HG03280 (cell line): ENCODE measurements at regions not wholly inside any gene's neighbourhood (a gene's known extent, or its start where the extent isn't known, plus 50 kb on each side); places are given as distances from the start of the nearest gene placed in this dataset.
"Not testable (repeated sequence)": the region's sequence is repeated elsewhere in the genome, so short reads cannot be mapped to it uniquely, and the experiment has no call there.

Source experiments
- ATAC-seq: cut with Tn5 transposase; IDR thresholded peaks from one replicate; pipeline ENCODE4 v1.9.1; 2021; ENCODE audit warnings: mild to moderate bottlenecking, moderate library complexity; ENCODE audit not compliant: unreplicated experiment

- no peak for ATAC-seq
Measured at GRCh38 chr13:87975035-87975434, 303.9 kb downstream of the SLITRK5 start.

- not testable (repeated sequence) for ATAC-seq
Measured at GRCh38 chr13:87976650-87977049, 305.5 kb downstream of the SLITRK5 start.

GRCh38 chr13:87981416-87981815 is 310.2 kb downstream of the SLITRK5 start:
- no peak for ATAC-seq

GRCh38 chr13:87982400-87982799 is 311.2 kb downstream of the SLITRK5 start:
- ATAC-seq = no peak

GRCh38 chr13:87986639-87987250 is 315.6 kb downstream of the SLITRK5 start:
- ATAC-seq = no peak

- no peak for ATAC-seq
Measured at GRCh38 chr13:87998081-87998480, 326.9 kb downstream of the SLITRK5 start.

GRCh38 chr13:87999240-87999700 is 328.1 kb downstream of the SLITRK5 start:
- no peak for ATAC-seq

GRCh38 chr13:87999788-88000187 is 328.6 kb downstream of the SLITRK5 start:
- ATAC-seq = no peak

- ATAC-seq = no peak
Measured at GRCh38 chr13:88000239-88000638, 329.1 kb downstream of the SLITRK5 start.

- no peak for ATAC-seq
Measured at GRCh38 chr13:88000787-88001186, 329.6 kb downstream of the SLITRK5 start.

- no peak for ATAC-seq
Measured at GRCh38 chr13:88005188-88005587, 334.0 kb downstream of the SLITRK5 start.

GRCh38 chr13:88014527-88014926 is 343.4 kb downstream of the SLITRK5 start:
- ATAC-seq = no peak

GRCh38 chr13:88022431-88023208 is 351.4 kb downstream of the SLITRK5 start:
- no peak for ATAC-seq

- ATAC-seq = no peak
Measured at GRCh38 chr13:88026241-88026640, 355.1 kb downstream of the SLITRK5 start.

- ATAC-seq = no peak
Measured at GRCh38 chr13:88031980-88032559, 360.9 kb downstream of the SLITRK5 start.

GRCh38 chr13:88036205-88036604 is 365.0 kb downstream of the SLITRK5 start:
- not testable (repeated sequence) for ATAC-seq

- ATAC-seq = no peak
Measured at GRCh38 chr13:88042489-88042888, 371.3 kb downstream of the SLITRK5 start.

- ATAC-seq = no peak
Measured at GRCh38 chr13:88051746-88052482, 380.7 kb downstream of the SLITRK5 start.

- ATAC-seq = no peak
Measured at GRCh38 chr13:88063741-88064140, 392.6 kb downstream of the SLITRK5 start.

- ATAC-seq = no peak
Measured at GRCh38 chr13:88066847-88067246, 395.7 kb downstream of the SLITRK5 start.

GRCh38 chr13:88068316-88068715 is 397.1 kb downstream of the SLITRK5 start:
- no peak for ATAC-seq
